ENCODE measurements at regions not wholly inside any gene's neighbourhood (a gene's known extent, or its start where the extent isn't known, plus 50 kb on each side); places are given as distances from the start of the nearest gene placed in this dataset.

GRCh38 chr1:25103164-25103795 lies 129.0 kb downstream of the SYF2 start:
- DNase-seq, result no peak

GRCh38 chr1:25100151-25100833 lies 132.0 kb downstream of the SYF2 start:
- no peak for DNase-seq

- DNase-seq, result no peak
Measured at GRCh38 chr1:25099343-25099951, 132.9 kb downstream of the SYF2 start.

- no peak for DNase-seq
Measured at GRCh38 chr1:25098717-25099116, 133.6 kb downstream of the SYF2 start.

- no peak for DNase-seq
Measured at GRCh38 chr1:25096307-25097150, 135.8 kb downstream of the SYF2 start.

GRCh38 chr1:25095635-25096200 lies 136.6 kb downstream of the SYF2 start:
- no peak for DNase-seq

- no peak for DNase-seq
Measured at GRCh38 chr1:25094995-25095394, 137.3 kb downstream of the SYF2 start.

- no peak for DNase-seq
Measured at GRCh38 chr1:25094229-25094628, 138.1 kb downstream of the SYF2 start.

GRCh38 chr1:25091658-25092057 lies 140.6 kb downstream of the SYF2 start:
- DNase-seq, result no peak

- DNase-seq, result no peak
Measured at GRCh38 chr1:25090707-25091422, 141.4 kb downstream of the SYF2 start.

- DNase-seq, result no peak
Measured at GRCh38 chr1:25089772-25090171, 142.5 kb downstream of the SYF2 start.

GRCh38 chr1:25088946-25089345 lies 143.4 kb downstream of the SYF2 start:
- no peak for DNase-seq

- no peak for DNase-seq
Measured at GRCh38 chr1:25088180-25088701, 144.1 kb downstream of the SYF2 start.

GRCh38 chr1:25086518-25087079 lies 145.7 kb downstream of the SYF2 start:
- no peak for DNase-seq

GRCh38 chr1:25084407-25084806 lies 147.9 kb downstream of the SYF2 start:
- no peak for DNase-seq

- no peak for DNase-seq
Measured at GRCh38 chr1:25083481-25084345, 148.6 kb downstream of the SYF2 start.

- DNase-seq, result no peak
Measured at GRCh38 chr1:25082995-25083394, 149.3 kb downstream of the SYF2 start.

GRCh38 chr1:25082216-25082899 lies 149.9 kb downstream of the SYF2 start:
- DNase-seq, result no peak

GRCh38 chr1:25081496-25081895 lies 150.8 kb downstream of the SYF2 start:
- no peak for DNase-seq
